ENCODE measurements at regions not wholly inside any gene's neighbourhood (a gene's known extent, or its start where the extent isn't known, plus 50 kb on each side); places are given as distances from the start of the nearest gene placed in this dataset.

DNA sequence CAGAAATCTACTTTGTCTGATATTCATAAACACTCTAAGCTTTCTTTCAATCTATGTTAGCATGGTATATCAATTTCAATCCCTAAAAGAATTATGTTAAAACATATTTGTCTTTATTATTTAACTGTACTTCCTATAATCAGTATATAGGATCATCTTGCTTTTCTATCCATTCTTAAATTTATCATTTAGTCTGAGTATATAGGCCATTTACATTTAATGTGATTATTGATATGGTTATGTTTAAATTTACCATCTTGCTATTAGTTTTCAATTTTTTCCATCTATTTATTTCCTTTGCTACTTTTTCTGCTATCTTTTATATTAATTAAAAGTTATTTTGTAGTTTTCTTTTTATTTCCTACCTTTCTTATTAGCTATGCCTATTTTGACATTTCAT is 174.8 kb upstream of the MBNL1 start:
- H3K9me3 Mint-ChIP-seq, result no peaks in the 10 kb centered on the region
- no peaks in the 10 kb centered on the region for H3K27me3 Mint-ChIP-seq
- H3K4me3 Mint-ChIP-seq, result no peak overlapping the region
- no peaks in the 10 kb centered on the region for H3K4me1 Mint-ChIP-seq (ENCODE audit: low read depth)
- H3K27ac Mint-ChIP-seq, result no peak overlapping the region
- H3K36me3 Mint-ChIP-seq (ENCODE audit: low read depth), result no peaks in the 10 kb centered on the region

DNA sequence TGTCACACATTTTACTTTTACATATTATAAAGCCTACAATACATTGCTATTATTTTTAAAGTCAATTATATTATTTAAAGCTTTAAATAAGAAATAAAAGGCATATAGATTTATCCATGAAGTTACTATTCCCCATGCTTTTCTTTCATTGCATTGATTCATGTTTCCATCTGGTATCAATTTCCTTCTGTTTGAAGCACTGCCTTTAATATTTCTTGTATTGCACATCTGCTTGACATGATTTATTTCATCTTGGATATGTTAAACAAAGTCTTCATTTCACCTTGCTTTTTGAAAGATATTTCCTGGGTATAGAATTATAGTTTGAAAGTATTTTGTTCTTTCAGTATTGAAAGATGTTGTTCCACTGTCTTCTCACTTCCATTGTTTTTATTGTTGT is 174.3 kb upstream of the MBNL1 start:
- H3K4me3 Mint-ChIP-seq, result no peak overlapping the region
- H3K27ac Mint-ChIP-seq, result no peak overlapping the region
- H3K27me3 Mint-ChIP-seq, result no peaks in the 10 kb centered on the region
- no peaks in the 10 kb centered on the region for H3K36me3 Mint-ChIP-seq (ENCODE audit: low read depth)
- no peaks in the 10 kb centered on the region for H3K9me3 Mint-ChIP-seq
- H3K4me1 Mint-ChIP-seq (ENCODE audit: low read depth), result no peaks in the 10 kb centered on the region

DNA sequence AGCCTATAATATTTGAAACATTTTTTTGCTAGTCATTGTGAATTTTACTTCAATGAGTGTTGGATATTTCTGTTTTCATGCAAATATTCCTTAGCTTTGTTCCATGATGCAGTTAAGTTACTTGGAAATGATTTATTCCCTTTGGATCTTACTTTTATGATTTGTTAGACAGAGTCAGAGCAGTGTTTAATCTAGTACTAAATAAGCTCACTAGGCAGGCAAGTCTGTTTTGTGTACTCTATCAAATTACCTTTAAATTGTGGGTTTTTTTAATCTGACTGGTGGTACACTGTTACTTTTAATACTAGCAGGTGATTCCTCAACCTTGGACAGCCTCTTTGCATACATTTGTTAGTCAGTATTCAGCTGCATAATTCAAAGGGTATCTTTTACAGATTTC is 173.3 kb upstream of the MBNL1 start:
- no peaks in the 10 kb centered on the region for H3K9me3 Mint-ChIP-seq
- no peaks in the 10 kb centered on the region for H3K36me3 Mint-ChIP-seq (ENCODE audit: low read depth)
- H3K4me3 Mint-ChIP-seq, result no peak overlapping the region

DNA sequence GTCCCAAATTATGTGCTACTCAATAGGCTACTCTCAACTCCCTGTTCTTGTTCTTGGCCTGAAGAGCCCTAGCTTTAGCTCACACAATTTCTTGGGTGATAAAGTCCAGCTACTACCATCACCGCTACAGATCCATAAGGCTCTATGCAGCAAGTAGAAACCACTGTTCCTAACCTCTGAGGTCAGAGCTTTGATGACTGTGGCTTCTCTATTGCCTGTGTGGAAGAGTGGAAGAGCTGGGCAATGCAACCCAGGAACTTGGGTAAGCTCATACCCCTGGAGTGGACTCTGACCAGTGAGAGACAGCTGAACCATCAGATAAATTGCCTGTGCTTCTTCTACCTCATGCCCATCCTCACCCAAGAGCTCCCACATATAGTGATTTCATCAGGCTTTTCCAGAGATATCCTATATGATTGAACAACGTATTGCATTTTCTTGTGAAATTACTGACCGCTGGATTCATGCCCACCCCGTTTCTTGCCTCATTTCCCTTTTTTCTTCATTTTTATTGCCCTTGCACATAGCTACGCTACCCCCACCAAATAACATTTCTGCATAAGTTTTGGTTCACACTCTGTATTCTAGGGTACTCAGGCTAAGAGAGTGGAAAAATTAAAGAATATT is 172.3 kb upstream of the MBNL1 start:
- no peaks in the 10 kb centered on the region for H3K9me3 Mint-ChIP-seq
- H3K4me1 Mint-ChIP-seq (ENCODE audit: low read depth), result peaks cover 4% of the 10 kb centered on the region
- H3K4me3 Mint-ChIP-seq, result no peak overlapping the region
- H3K27me3 Mint-ChIP-seq, result no peaks in the 10 kb centered on the region
- no peaks in the 10 kb centered on the region for H3K36me3 Mint-ChIP-seq (ENCODE audit: low read depth)
- no peak overlapping the region for H3K27ac Mint-ChIP-seq

More for the DNA sequence above, 173.3 kb upstream of the MBNL1 start:
- H3K27me3 Mint-ChIP-seq, result no peaks in the 10 kb centered on the region
- no peak overlapping the region for H3K27ac Mint-ChIP-seq
- H3K4me1 Mint-ChIP-seq (ENCODE audit: low read depth), result peaks cover 3% of the 10 kb centered on the region

DNA sequence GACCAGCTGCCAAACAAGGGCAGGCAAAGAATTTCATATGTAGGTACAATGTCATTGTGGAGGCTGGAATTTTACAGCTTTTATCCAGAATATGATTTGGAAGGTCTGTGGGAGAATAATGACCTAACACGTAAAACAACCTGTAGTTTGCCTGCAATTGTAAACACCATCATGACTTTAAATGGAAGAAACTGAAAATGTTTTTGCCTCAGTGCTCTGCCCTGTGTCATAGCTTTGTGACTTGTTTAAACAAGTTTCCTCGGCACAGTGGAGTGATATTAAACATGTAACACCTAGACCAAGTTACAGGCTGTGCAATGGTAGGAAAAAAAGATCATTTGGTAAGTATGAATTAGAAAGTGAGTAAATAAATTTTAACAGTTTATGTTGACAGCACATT is 171.6 kb upstream of the MBNL1 start:
- Mint-ChIP-seq H3K27ac (no peak overlapping the region), H3K4me3 (no peak overlapping the region), H3K36me3 (ENCODE audit: low read depth) (no peaks in the 10 kb centered on the region), H3K9me3 (no peaks in the 10 kb centered on the region), H3K27me3 (no peaks in the 10 kb centered on the region), H3K4me1 (ENCODE audit: low read depth) (peaks cover 4% of the 10 kb centered on the region)

DNA sequence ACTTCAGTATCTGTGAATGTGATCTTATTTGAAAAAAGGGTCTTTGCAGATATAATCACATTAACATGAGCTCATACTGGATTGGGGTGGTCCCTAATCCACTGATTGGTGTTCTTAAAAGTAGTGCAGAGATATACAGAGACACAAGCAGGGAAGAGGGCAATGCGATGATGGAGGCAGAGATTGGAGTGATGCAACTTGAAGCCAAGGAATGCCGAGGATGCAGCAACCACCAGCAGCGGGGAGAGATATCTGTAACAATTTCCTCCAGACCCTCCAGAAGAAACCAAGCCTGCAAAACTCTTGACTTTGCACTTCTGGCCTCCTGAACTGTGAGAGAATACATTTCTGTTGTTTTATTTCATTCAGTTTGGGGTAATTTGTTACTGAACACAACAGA is 171.0 kb upstream of the MBNL1 start:
- Mint-ChIP-seq H3K27ac (no peak overlapping the region), H3K27me3 (no peaks in the 10 kb centered on the region), H3K4me1 (ENCODE audit: low read depth) (peaks cover 4% of the 10 kb centered on the region), H3K4me3 (no peak overlapping the region), H3K36me3 (ENCODE audit: low read depth) (no peaks in the 10 kb centered on the region), H3K9me3 (no peaks in the 10 kb centered on the region)

DNA sequence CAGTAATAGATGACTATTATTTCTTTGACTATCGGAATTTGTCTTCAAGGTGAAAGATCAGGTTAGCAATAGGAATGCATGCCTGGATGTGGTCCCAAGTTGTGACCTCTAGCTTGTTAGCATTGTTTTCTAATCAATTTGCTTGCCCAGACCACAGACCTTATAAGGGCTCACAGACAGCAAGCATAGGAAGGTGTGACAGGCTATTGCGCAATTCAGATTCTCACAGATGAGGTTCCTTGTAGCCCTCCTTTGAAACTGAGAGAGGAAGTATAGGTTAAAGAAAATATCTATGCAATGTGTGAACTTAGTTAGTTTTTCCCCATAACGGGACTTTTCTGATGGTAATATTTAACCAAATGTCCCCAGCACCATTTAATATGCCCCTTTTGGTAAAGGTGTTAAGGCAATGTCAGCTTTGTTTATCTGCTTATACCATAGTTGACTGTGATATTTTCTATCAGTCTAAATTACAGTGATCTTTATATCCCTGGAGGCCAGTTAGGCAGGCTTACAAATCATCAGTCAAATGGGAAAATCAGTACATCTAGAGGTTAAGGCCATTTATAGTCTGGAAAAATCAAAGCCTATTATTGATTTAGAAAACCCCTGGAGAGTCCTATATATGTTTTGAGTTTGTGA is 168.1 kb upstream of the MBNL1 start:
- Mint-ChIP-seq H3K9me3 (no peaks in the 10 kb centered on the region), H3K36me3 (ENCODE audit: low read depth) (no peaks in the 10 kb centered on the region), H3K27me3 (no peaks in the 10 kb centered on the region), H3K27ac (no peak overlapping the region), H3K4me3 (no peak overlapping the region), H3K4me1 (ENCODE audit: low read depth) (peaks cover 4% of the 10 kb centered on the region)

DNA sequence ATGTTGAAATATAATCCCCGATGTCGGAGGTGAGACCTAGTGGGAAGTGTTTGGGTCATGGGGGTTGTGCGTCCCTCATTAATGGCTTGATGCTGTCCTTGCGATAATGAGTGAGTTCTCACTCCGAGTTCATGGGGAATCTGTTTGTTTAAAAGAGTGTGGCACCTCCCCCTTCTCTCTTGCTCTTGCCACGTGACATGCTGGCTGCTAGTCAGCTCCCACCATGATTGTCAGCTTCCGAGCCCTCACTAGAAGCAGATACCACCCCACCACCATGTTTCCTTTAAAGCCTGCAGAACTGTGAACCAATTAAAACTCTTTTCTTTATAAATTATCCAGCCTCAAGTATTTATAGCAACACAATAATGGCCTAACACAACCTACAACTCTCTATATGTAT is 166.3 kb upstream of the MBNL1 start:
- H3K36me3 Mint-ChIP-seq (ENCODE audit: low read depth), result no peaks in the 10 kb centered on the region
- no peaks in the 10 kb centered on the region for H3K9me3 Mint-ChIP-seq
- no peak overlapping the region for H3K4me3 Mint-ChIP-seq
- peaks cover 4% of the 10 kb centered on the region for H3K4me1 Mint-ChIP-seq (ENCODE audit: low read depth)
- H3K27ac Mint-ChIP-seq, result no peak overlapping the region
- no peaks in the 10 kb centered on the region for H3K27me3 Mint-ChIP-seq

DNA sequence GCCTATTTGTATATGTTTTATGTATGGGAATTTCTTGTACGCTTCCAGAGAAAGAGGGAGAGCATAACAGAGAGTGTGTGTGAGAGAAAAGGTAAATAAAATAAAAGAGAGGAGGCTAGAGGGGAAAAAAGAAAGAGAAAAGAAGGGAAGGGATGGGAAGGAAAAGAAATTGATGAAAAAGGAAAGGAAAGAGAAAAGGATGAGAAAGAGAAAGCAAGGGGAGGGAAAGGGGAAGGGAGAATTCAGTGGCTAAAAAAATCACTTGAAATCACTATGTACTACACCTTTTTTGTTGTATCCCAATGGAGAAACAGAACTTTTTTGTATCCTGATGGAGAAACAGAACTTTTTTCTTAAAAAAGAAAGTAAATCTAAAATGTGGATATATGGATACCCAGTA is 165.5 kb upstream of the MBNL1 start:
- Mint-ChIP-seq H3K4me3 (no peak overlapping the region), H3K9me3 (no peaks in the 10 kb centered on the region), H3K27me3 (no peaks in the 10 kb centered on the region), H3K27ac (no peak overlapping the region), H3K36me3 (ENCODE audit: low read depth) (no peaks in the 10 kb centered on the region), H3K4me1 (ENCODE audit: low read depth) (peaks cover 4% of the 10 kb centered on the region)

DNA sequence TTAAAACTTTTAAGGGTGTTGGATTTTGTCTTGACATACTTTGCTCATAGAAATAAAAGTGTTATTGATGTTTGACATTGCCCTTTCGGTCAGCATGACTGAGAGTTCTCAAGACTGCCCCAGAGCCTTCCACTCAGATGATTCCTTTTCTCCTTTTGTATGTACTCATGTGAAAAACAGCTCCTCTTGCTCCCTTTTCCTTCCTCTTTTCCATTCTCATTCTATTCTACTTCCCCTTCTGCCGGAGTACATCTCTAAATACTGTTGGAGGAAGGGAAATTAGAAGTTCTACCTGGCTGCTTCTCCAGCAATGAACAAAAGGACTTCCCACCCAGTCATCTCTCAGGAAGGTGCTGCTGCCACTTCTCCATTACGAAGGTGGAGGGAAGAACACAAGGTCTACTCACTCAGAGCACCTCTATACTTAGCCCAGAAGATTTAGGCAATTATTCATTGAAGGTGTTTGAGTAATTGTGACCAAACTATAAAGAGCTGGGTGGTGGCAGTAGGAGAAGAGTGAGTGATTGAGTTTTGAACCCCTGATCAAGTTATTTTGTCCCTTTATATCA is 163.8 kb upstream of the MBNL1 start:
- Mint-ChIP-seq H3K9me3 (no peaks in the 10 kb centered on the region), H3K27me3 (no peaks in the 10 kb centered on the region), H3K4me3 (no peak overlapping the region), H3K4me1 (ENCODE audit: low read depth) (peaks cover 4% of the 10 kb centered on the region), H3K27ac (no peak overlapping the region), H3K36me3 (ENCODE audit: low read depth) (no peaks in the 10 kb centered on the region)

DNA sequence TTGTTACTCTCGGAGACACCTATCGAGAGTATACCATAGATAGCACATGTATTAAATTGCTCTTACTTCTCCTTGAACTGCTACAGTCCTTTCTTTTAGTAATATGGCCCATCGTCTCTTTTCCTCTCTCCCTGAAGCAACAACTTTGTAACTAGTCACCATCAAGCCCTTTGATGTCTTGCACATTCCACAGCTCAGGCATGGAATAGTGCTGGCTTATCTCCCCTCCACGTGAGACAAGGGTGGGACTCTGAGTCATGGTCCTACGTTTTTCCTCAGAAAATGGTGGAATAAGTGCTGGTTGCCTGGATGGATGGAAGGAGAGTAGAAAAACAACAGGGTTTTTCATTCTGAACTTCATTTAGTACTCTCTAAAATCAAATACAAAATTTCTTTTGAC is 163.3 kb upstream of the MBNL1 start:
- Mint-ChIP-seq H3K9me3 (no peaks in the 10 kb centered on the region), H3K4me3 (no peak overlapping the region), H3K4me1 (ENCODE audit: low read depth) (peaks cover 1% of the 10 kb centered on the region), H3K36me3 (ENCODE audit: low read depth) (no peaks in the 10 kb centered on the region), H3K27me3 (no peaks in the 10 kb centered on the region), H3K27ac (no peak overlapping the region)

DNA sequence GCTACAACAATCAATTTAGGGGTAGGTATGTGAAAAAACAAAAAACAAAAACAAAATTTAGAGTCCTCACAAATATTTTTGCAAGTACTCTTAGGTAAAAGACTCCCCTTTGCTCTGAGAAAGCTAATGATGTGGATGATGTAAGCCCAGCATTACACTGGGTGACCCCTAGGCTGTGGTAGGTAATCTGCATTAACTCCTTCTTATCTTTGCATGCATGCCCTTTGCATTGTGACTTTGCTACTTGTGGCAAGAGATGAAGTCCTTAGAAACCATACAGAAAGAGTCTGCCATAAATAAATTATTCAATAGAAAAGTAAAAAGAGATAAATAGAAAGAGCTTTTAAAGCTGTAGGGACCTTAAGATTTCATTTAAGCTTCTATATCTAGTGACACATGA is 159.7 kb upstream of the MBNL1 start:
- Mint-ChIP-seq H3K27ac (no peak overlapping the region), H3K4me3 (no peak overlapping the region), H3K9me3 (no peaks in the 10 kb centered on the region), H3K36me3 (ENCODE audit: low read depth) (no peaks in the 10 kb centered on the region), H3K27me3 (no peaks in the 10 kb centered on the region), H3K4me1 (ENCODE audit: low read depth) (no peaks in the 10 kb centered on the region)

DNA sequence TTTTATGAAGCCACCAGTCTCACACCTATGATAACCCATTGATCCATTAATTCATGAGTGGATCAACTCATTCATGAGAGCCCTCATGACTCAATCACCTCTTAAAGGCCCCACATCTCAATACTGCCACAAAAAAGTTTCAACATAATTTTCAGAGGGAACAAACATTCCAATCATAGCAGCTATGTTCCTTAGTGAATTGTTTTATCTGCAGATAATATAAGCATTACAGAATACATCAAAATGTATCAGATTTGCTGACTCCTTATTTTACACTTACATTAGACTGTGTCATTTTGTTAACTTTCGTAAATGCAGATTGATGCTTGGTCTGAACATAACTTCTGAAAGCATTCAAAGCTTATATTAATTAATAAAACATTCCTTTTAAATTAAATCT is 155.3 kb upstream of the MBNL1 start:
- Mint-ChIP-seq H3K27ac (no peak overlapping the region), H3K27me3 (no peaks in the 10 kb centered on the region), H3K36me3 (ENCODE audit: low read depth) (no peaks in the 10 kb centered on the region), H3K4me1 (ENCODE audit: low read depth) (no peaks in the 10 kb centered on the region), H3K9me3 (peaks cover 2% of the 10 kb centered on the region), H3K4me3 (no peak overlapping the region)

DNA sequence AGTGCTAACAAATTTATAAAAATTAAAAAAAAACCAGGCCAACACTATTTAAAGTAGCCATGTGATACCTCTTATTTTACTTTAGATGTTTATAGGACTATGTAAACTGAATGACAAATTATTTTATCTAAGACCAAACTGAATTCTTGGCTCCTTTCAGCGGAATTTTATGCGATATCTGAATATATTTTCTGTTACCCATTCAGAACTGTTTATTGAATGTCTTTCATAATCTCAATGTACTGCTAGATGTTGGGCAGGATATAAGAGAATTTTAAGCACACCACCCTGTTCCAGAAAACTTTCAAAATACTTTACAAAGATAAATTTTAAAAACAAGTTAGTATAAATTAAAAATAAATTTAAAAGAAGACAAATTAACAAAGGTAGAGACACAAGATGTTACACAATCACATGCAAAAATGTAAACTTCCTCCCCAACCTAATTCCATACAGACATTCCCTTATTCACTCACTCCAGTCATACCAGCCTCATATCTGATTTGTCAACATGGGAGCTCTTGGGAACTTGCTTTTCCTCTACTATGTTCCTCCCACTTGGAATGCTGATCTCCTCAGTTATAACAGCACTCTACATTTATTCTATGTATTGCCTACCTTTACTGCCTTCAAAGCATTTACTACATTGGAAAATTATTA is 154.6 kb upstream of the MBNL1 start:
- no peaks in the 10 kb centered on the region for H3K27me3 Mint-ChIP-seq
- no peaks in the 10 kb centered on the region for H3K4me1 Mint-ChIP-seq (ENCODE audit: low read depth)
- H3K4me3 Mint-ChIP-seq, result no peak overlapping the region
- no peaks in the 10 kb centered on the region for H3K36me3 Mint-ChIP-seq (ENCODE audit: low read depth)
- H3K9me3 Mint-ChIP-seq, result peaks cover 4% of the 10 kb centered on the region
- no peak overlapping the region for H3K27ac Mint-ChIP-seq

DNA sequence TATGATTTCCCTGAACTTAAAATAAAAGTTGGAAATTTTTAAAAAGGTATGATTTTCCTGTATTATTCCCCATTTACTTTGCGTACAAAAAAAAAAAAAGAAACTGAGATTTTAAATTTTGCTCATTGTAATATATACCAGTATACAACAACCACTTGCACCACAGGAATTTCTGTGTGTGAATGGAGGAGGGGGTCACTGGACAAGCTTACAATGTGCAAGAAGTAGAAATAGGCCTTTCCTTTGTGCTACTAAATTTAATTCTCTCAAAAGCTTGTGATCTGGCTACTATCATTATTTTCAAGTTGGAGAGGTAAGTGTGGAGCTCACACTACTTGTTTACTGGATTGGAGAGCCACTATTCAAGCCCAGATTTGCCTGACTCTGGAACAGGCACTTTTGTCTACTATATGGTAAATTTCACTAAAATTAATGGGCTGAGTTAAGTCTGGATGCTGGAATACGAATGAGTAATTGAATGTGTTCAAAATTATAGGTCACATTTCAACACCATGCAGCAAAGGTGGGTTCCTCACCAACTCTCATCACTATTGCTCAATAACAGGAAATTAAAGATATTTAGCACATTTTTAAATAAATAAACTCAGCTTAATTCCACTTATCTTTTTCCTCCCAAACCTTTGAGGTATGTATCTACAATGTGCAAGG is 148.0 kb upstream of the MBNL1 start:
- Mint-ChIP-seq H3K27ac (no peak overlapping the region), H3K27me3 (no peaks in the 10 kb centered on the region), H3K9me3 (peaks cover 8% of the 10 kb centered on the region), H3K4me1 (ENCODE audit: low read depth) (peaks cover 18% of the 10 kb centered on the region), H3K36me3 (ENCODE audit: low read depth) (no peaks in the 10 kb centered on the region), H3K4me3 (no peak overlapping the region)

Data from stimulated activated naive CD8-positive, alpha-beta T cell treated with anti-CD3 and anti-CD28 coated beads, Interleukin-15, Interleukin-2, amounts not matched to agents 100 ng/mL and 50 ng/mL, for 24 hours (primary cell).